C4-2B (cell line): ENCODE measurements at regions not wholly inside any gene's neighbourhood (a gene's known extent, or its start where the extent isn't known, plus 50 kb on each side); places are given as distances from the start of the nearest gene placed in this dataset.
"Not testable (repeated sequence)": the region's sequence is repeated elsewhere in the genome, so short reads cannot be mapped to it uniquely, and the experiment has no call there.

Experiments used
- ZFX ChIP-seq: fragments of 450-650 bp; IDR thresholded peaks from 2 replicates; pipeline ENCODE4 v1.6.1; 2017
- TF ChIP-seq, protein P1 (sequence below): fragments of 450-650 bp; conservative IDR thresholded peaks from 2 replicates; pipeline ENCODE4 v1.5.1; 2017; ENCODE audit warnings: mild to moderate bottlenecking

DNA sequence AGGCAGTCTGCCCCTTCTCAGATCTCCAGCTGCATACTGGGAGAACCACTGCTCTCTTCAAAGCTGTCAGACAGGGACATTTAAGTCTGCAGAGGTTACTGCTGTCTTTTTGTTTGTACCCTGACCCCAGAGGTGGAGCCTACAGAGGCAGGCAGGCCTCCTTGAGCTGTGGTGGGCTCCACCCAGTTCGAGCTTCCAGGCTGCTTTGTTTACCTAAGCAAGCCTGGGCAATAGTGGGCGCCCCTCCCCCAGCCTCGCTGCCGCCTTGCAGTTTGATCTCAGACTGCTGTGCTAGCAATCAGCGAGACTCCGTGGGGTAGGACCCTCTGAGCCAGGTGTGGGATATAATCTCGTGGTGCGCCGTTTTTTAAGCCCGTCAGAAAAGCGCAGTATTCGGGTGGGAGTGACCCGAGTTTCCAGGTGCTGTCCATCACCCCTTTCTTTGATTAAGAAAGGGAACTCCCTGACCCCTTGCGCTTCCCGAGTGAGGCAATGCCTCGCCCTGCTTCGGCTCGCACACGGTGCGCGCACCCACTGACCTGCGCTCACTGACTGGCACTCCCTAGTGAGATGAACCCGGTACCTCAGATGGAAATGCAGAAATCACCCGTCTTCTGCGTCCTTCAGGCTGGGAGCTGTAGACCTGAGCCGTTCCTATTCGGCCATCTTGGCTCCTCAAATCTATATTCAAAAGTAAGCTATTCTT lies 224.4 kb downstream of the ZNF326 start:
- TF ChIP-seq, protein P1, sequence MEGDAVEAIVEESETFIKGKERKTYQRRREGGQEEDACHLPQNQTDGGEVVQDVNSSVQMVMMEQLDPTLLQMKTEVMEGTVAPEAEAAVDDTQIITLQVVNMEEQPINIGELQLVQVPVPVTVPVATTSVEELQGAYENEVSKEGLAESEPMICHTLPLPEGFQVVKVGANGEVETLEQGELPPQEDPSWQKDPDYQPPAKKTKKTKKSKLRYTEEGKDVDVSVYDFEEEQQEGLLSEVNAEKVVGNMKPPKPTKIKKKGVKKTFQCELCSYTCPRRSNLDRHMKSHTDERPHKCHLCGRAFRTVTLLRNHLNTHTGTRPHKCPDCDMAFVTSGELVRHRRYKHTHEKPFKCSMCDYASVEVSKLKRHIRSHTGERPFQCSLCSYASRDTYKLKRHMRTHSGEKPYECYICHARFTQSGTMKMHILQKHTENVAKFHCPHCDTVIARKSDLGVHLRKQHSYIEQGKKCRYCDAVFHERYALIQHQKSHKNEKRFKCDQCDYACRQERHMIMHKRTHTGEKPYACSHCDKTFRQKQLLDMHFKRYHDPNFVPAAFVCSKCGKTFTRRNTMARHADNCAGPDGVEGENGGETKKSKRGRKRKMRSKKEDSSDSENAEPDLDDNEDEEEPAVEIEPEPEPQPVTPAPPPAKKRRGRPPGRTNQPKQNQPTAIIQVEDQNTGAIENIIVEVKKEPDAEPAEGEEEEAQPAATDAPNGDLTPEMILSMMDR, result not testable (repeated sequence)
- not testable (repeated sequence) for TF ChIP-seq ZFX
